Mucosa of descending colon (tissue), 3 donors: ENCODE measurements at regions not wholly inside any gene's neighbourhood (a gene's known extent, or its start where the extent isn't known, plus 50 kb on each side); places are given as distances from the start of the nearest gene placed in this dataset.
A peak's percentile ranks its signal among the peaks of the same experiment; 100 is the strongest.

Source experiments
- ATAC-seq: fragments of 200-7000 bp; cut with Tn5 transposase; one replicate; pipeline ENCODE4 v1.9.1; 2020; ENCODE audit warnings: mild to moderate bottlenecking, moderate library complexity
- DNase-seq, 3 donors: peaks; one replicate each; pipeline ENCODE4 v3.0.0-alpha.2; 2020
- H3K36me3 ChIP-seq: fragments of 200-600 bp; one replicate; pipeline ENCODE4 v1.8.0; 2021; ENCODE audit warnings: low read depth, mild to moderate bottlenecking
- H3K4me1 ChIP-seq: fragments of 200-600 bp; one replicate; pipeline ENCODE4 v1.8.0; 2021; ENCODE audit warnings: low read depth, mild to moderate bottlenecking
- H3K4me3 ChIP-seq: fragments of 200-600 bp; one replicate; pipeline ENCODE4 v1.8.0; 2021; ENCODE audit warnings: mild to moderate bottlenecking
- H3K9me3 ChIP-seq: fragments of 200-600 bp; one replicate; pipeline ENCODE4 v1.8.0; 2021; ENCODE audit warnings: mild to moderate bottlenecking
- intact Hi-C, 2 donors: fragments of 100-400 bp; cut with DNase I in 1 of 2; cut with micrococcal nuclease in 1 of 2; formaldehyde crosslinking; loops; one replicate each; pipeline versions ENCODE4 v1.11.0 to v1.11.1; 2022; cut with DNase I, micrococcal nuclease
- TF ChIP-seq, protein P1 (sequence below): fragments of 200-600 bp; IDR thresholded peaks from one replicate; pipeline ENCODE4 v1.8.0; 2022; ENCODE audit warnings: antibody characterized with exemption, mild to moderate bottlenecking
- donor health status: DM: no; HTN: no; CAD: no; lungs with moderate emphysema.
- donor health status: DM: no; HTN: no; CAD: no.
- donor health status: DM: no; HTN: yes; CAD: no.

DNA sequence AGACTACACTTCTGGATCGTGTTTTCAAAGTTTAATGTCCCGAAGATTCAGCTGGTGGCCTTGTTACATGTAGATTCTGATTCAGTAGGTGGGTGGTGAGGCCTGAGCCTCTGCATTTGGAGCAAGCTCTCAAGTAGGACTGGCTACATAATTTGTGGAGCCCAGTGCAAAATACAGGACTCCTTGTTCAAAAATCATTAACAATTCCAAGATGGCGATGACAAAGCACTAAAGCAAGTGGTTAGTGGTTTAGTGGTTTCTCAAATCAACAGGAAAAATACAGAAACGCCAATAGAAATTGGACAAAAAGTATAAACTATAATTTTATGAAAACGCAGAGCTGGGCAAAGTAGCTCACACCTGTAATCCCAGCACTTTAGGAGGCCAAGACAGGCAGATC is 133.7 kb upstream of the STMND1 start:
- Histone ChIP-seq H3K36me3 (no peaks in the 10 kb centered on the region), H3K9me3 (no peaks in the 10 kb centered on the region), H3K4me1 (no peaks in the 10 kb centered on the region), H3K4me3 (no peak overlapping the region)
- intact Hi-C loops = no loop called here
- TF ChIP-seq, protein P1, sequence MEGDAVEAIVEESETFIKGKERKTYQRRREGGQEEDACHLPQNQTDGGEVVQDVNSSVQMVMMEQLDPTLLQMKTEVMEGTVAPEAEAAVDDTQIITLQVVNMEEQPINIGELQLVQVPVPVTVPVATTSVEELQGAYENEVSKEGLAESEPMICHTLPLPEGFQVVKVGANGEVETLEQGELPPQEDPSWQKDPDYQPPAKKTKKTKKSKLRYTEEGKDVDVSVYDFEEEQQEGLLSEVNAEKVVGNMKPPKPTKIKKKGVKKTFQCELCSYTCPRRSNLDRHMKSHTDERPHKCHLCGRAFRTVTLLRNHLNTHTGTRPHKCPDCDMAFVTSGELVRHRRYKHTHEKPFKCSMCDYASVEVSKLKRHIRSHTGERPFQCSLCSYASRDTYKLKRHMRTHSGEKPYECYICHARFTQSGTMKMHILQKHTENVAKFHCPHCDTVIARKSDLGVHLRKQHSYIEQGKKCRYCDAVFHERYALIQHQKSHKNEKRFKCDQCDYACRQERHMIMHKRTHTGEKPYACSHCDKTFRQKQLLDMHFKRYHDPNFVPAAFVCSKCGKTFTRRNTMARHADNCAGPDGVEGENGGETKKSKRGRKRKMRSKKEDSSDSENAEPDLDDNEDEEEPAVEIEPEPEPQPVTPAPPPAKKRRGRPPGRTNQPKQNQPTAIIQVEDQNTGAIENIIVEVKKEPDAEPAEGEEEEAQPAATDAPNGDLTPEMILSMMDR = no peak
- no peak for DNase-seq
- ATAC-seq = no peak

DNA sequence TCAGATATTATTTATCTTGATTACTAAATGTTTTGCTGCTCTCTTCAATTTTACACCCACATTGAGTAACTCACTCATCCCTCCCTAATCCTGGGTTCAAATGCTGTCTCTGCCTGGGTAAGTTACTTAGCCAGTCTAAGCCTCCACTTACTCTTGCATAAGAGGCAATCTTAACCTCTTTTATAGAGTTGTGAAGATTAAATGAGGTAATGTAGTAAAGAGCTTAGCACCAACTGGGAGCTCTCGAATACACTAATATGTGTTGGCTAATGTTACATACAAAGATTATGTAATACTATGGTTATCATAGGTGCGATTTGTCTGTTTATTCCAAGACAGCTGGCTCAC is 134.4 kb upstream of the STMND1 start:
- TF ChIP-seq, protein P1 = no peak
- DNase-seq (no peak), ATAC-seq (no peak)
- intact Hi-C loops = no loop called here
- Histone ChIP-seq H3K36me3 (no peaks in the 10 kb centered on the region), H3K9me3 (no peaks in the 10 kb centered on the region), H3K4me3 (no peak overlapping the region), H3K4me1 (no peaks in the 10 kb centered on the region)

DNA sequence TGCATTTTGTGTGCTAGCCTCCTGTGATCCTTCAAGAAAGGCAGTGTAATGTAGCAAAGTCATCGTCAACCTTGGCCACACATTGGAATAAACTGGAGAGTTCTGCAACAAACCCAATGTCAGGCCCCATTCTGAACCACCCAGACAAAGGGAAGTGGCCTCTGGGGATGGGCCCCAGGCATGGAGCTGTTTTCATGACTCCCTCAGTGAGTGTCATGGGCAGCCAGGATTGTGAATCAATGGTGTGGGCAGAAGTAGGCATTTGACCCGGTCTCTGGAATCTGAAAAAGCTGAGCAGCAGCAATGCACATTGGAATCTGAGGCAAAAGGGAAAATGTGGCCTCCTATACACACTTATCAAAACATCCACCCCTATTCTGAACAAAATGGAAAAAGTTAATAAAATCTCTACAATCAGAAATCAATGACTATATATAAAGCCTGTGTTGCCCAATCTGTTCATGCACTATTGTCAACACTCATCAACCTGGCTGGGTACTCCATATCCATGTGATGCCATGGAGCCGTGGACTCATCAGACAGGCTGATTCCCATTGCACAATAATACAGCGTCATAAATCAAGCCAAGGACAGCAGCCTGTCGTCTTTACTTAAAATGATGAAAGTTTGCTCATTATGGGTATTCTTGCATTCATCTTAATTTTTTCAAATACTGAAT is 134.9 kb upstream of the STMND1 start:
- H3K4me1 ChIP-seq = no peaks in the 10 kb centered on the region
- no peaks in the 10 kb centered on the region for H3K36me3 ChIP-seq
- intact Hi-C loops = no loop called here
- TF ChIP-seq, protein P1 = no peak
- ATAC-seq (no peak), DNase-seq (no peak)
- no peak overlapping the region for H3K4me3 ChIP-seq
- no peaks in the 10 kb centered on the region for H3K9me3 ChIP-seq

DNA sequence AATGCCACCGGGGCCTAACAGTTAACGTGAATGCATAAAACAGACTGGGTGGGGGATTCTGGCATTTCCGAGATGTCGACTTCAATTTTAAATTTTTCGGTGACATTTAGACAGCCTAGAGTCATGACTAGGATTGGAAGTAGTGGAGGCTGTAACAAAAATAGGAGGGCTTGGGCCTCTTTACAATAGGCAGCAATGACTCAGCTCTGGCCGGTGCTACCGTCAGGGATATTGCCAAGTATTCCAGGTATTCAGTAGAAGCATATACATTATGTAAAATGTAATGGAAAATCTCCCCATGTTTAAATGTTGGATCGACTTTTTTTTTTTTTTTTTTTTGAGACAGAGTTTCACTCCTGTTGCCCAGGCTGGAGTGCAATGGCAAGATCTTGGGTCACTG is 136.2 kb upstream of the STMND1 start:
- ATAC-seq (no peak), DNase-seq (no peak)
- Histone ChIP-seq H3K9me3 (no peaks in the 10 kb centered on the region), H3K4me3 (no peak overlapping the region), H3K36me3 (no peaks in the 10 kb centered on the region), H3K4me1 (no peaks in the 10 kb centered on the region)
- intact Hi-C loops = no loop called here
- TF ChIP-seq, protein P1 = no peak

DNA sequence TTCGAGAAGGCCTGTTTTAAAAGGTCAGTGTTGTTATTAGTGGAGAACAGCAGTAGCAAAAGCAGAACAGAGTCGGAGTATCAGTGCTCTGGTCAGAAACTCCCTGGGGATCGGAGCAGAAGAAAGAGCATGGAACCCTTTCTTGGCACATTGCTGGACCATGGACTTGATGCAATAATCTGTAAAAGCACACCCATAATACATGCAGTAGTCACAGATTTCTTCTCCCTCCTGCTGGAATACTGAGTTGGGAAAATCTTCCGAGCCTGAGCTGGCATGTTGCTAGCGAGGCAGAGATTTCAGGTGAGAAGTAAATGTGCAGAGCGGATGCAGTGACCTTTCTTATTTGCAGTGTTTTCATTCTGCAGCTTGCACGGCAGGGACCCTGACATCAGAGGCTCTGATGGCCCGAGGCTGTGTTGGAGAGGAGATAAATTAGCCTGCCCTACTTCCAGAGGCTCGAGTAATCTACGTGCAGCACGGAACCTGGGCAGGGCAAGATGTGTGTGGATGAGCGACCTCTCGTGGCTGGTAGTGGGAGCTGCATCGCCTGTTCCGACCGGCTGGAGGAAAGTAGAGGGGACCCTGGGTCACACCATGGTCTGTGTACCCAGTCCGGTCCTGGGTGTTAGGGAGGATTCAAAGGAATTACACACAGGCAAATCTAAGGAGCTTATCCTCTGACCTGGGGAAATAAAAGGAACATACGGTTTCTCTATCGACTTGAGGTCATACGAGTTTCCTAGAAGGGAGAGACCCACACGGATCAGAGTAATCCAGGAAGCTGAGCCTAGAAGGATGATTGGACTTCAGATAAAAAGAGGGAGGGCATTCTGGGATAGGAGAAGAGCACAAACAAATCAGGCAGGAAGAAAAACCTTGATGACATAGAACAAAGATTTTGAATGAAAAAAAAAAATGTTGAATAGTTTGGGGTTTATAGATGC is 137.0 kb upstream of the STMND1 start:
- no peaks in the 10 kb centered on the region for H3K9me3 ChIP-seq
- H3K4me3 ChIP-seq = no peak overlapping the region
- no peaks in the 10 kb centered on the region for H3K4me1 ChIP-seq
- H3K36me3 ChIP-seq = no peaks in the 10 kb centered on the region
- peak; percentile 64 to 82 (median 77) for DNase-seq
- peak; percentile 96 for ATAC-seq
- intact Hi-C loops = no loop called here
- TF ChIP-seq, protein P1 = peak; percentile 84
